HEK293 (cell line): ENCODE measurements at regions not wholly inside any gene's neighbourhood (a gene's known extent, or its start where the extent isn't known, plus 50 kb on each side); places are given as distances from the start of the nearest gene placed in this dataset.
A peak's percentile ranks its signal among the peaks of the same experiment; 100 is the strongest.

Source experiments
- CTCF ChIA-PET: fragments of 350-600 bp; formaldehyde crosslinking; extraction: SDS; loops from one replicate; lab custom pipeline; 2021; ENCODE audit warnings: antibody characterized with exemption; lab: Yijun Ruan, JAX
- POLR2A ChIA-PET: fragments of 300-600 bp; formaldehyde crosslinking; extraction: SDS; loops from one replicate; lab custom pipeline; 2020; ENCODE audit warnings: antibody characterized with exemption, inconsistent platforms; lab: Yijun Ruan, JAX
- H3K27ac ChIP-seq: fragments of 200-500 bp; sonication (Bioruptor generic); 2 replicates; pipeline ENCODE4 v1.5.1; 2014; ENCODE audit warnings: low read depth, low read length, control low read depth, inconsistent platforms; ENCODE audit errors: extremely low read depth
- H3K36me3 ChIP-seq, 2 experiments: fragments of 200-500 bp in 1 of 2; sonication (Bioruptor generic) in 1 of 2; 1 replicate in 1 of 2; 2 replicates in 1 of 2; pipeline ENCODE4 v1.5.1; 2014 to 2017; ENCODE audit warnings: inconsistent platforms in 2 of 2, low read length in 2 of 2; ENCODE audit not compliant: control insufficient read depth in 2 of 2, insufficient read depth in 1 of 2
- H3K4me1 ChIP-seq: fragments of 200-500 bp; sonication (Bioruptor generic); 2 replicates; pipeline ENCODE4 v1.5.1; 2014; ENCODE audit warnings: mild to moderate bottlenecking, low read length, inconsistent platforms; ENCODE audit not compliant: control insufficient read depth, insufficient read depth
- H3K4me3 ChIP-seq: 2 replicates; pipeline ENCODE4 v1.5.1; 2011; ENCODE audit warnings: low read depth, mild to moderate bottlenecking, control low read depth, low read length, moderate library complexity
- H3K9me3 ChIP-seq: fragments of 200-500 bp; sonication (Bioruptor generic); 2 replicates; pipeline ENCODE4 v1.5.1; 2014; ENCODE audit warnings: low read depth, low read length, inconsistent platforms; ENCODE audit not compliant: control insufficient read depth, insufficient read depth
- EGR2 ChIP-seq: fragments of 450-650 bp; formaldehyde crosslinking; IDR thresholded peaks from 2 replicates; pipeline ENCODE4 v1.5.1; 2016; ENCODE audit warnings: low read depth, missing biosample characterization, missing genetic modification characterization
- GFI1B ChIP-seq: fragments of 450-650 bp; formaldehyde crosslinking; IDR thresholded peaks from 2 replicates; pipeline ENCODE4 v1.5.1; 2016; ENCODE audit warnings: missing biosample characterization, missing genetic modification characterization
- PRDM10 ChIP-seq: fragments of 450-650 bp; formaldehyde crosslinking; IDR thresholded peaks from 2 replicates; pipeline ENCODE4 v1.5.1; 2016; ENCODE audit warnings: missing biosample characterization, missing genetic modification characterization
- SP7 ChIP-seq: fragments of 450-650 bp; formaldehyde crosslinking; IDR thresholded peaks from 2 replicates; pipeline ENCODE4 v1.5.1; 2016; ENCODE audit warnings: missing biosample characterization, missing genetic modification characterization
- ZNF175 ChIP-seq: fragments of 450-650 bp; formaldehyde crosslinking; IDR thresholded peaks from 2 replicates; pipeline ENCODE4 v1.5.1; 2016; ENCODE audit warnings: missing biosample characterization, missing genetic modification characterization
- ZNF24 ChIP-seq: fragments of 450-650 bp; formaldehyde crosslinking; IDR thresholded peaks from 2 replicates; pipeline ENCODE4 v1.5.1; 2016; ENCODE audit warnings: missing biosample characterization, missing genetic modification characterization
- ZNF302 ChIP-seq: fragments of 450-650 bp; formaldehyde crosslinking; IDR thresholded peaks from 2 replicates; pipeline ENCODE4 v1.5.1; 2016; ENCODE audit warnings: missing biosample characterization, missing genetic modification characterization, low read depth
- ZNF335 ChIP-seq: fragments of 450-650 bp; formaldehyde crosslinking; conservative IDR thresholded peaks from 2 replicates; pipeline ENCODE4 v1.5.1; 2016; ENCODE audit warnings: missing biosample characterization, missing genetic modification characterization
- ZNF433 ChIP-seq: fragments of 450-650 bp; formaldehyde crosslinking; IDR thresholded peaks from 2 replicates; pipeline ENCODE4 v1.5.1; 2016; ENCODE audit warnings: missing biosample characterization, missing genetic modification characterization, low read depth
- ZNF473 ChIP-seq: fragments of 450-650 bp; formaldehyde crosslinking; IDR thresholded peaks from 2 replicates; pipeline ENCODE4 v1.5.1; 2017; ENCODE audit warnings: missing biosample characterization, missing genetic modification characterization
- ZNF513 ChIP-seq: fragments of 450-650 bp; IDR thresholded peaks from 2 replicates; pipeline ENCODE4 v1.5.1; 2018; ENCODE audit warnings: missing biosample characterization, missing genetic modification characterization
- ZNF658 ChIP-seq: fragments of 450-650 bp; formaldehyde crosslinking; IDR thresholded peaks from 2 replicates; pipeline ENCODE4; 2016; ENCODE audit warnings: missing biosample characterization, missing genetic modification characterization
- ZNF747 ChIP-seq: fragments of 450-650 bp; formaldehyde crosslinking; IDR thresholded peaks from 2 replicates; pipeline ENCODE4 v1.5.1; 2016; ENCODE audit warnings: missing biosample characterization, missing genetic modification characterization
- ZNF776 ChIP-seq: fragments of 450-650 bp; formaldehyde crosslinking; IDR thresholded peaks from 2 replicates; pipeline ENCODE4 v1.5.0; 2017; ENCODE audit warnings: missing biosample characterization, missing genetic modification characterization, borderline replicate concordance
- ZNF843 ChIP-seq: fragments of 450-650 bp; formaldehyde crosslinking; IDR thresholded peaks from 2 replicates; pipeline ENCODE4 v1.5.1; 2016; ENCODE audit warnings: missing biosample characterization, missing genetic modification characterization

GRCh38 chr5:56342616-56343015, 109.5 kb upstream of the ANKRD55 start:
- no peak overlapping the region for H3K4me3 ChIP-seq
- no peaks in the 10 kb centered on the region; the same call in 1 of the 2 replicates for H3K9me3 ChIP-seq
- no peak overlapping the region for H3K27ac ChIP-seq
- TF ChIP-seq ZNF433 (tag by site-specific recombination) (no peak), ZNF302 (tag by site-specific recombination) (no peak), EGR2 (tag by site-specific recombination) (no peak), ZNF24 (tag by site-specific recombination) (no peak), ZNF747 (no peak)
- H3K4me1 ChIP-seq = no peaks in the 10 kb centered on the region
- ChIA-PET POLR2A (no interaction called here), CTCF (interaction anchor here (0.6 kb wide), 1 partner anchor 496 kb away, joined by 3 read pairs; no protein-coding TSS in a partner anchor)
- H3K36me3 ChIP-seq = no peaks in the 10 kb centered on the region

- CTCF ChIA-PET = interaction anchor here (1.3 kb wide), 1 partner anchor 9 kb away, joined by 3 read pairs; no protein-coding TSS in a partner anchor
- no peaks in the 10 kb centered on the region for H3K36me3 ChIP-seq
- no peak overlapping the region for H3K27ac ChIP-seq
- H3K4me3 ChIP-seq = no peak overlapping the region
- TF ChIP-seq ZNF473 (tag by site-specific recombination) (no peak), SP7 (no peak), ZNF335 (tag by site-specific recombination) (no peak), ZNF175 (tag by site-specific recombination) (no peak)
- no peaks in the 10 kb centered on the region; the same call in 1 of the 2 replicates for H3K9me3 ChIP-seq
- H3K4me1 ChIP-seq = no peaks in the 10 kb centered on the region
- POLR2A ChIA-PET = interaction anchor here (0.7 kb wide), 1 partner anchor 346 kb away, joined by 3 read pairs; no protein-coding TSS in a partner anchor
Measured at GRCh38 chr5:56340196-56340980, 107.3 kb upstream of the ANKRD55 start.

- Histone ChIP-seq H3K4me3 (no peak overlapping the region), H3K9me3 (no peaks in the 10 kb centered on the region; the same call in 1 of the 2 replicates), H3K4me1 (no peaks in the 10 kb centered on the region), H3K27ac (no peak overlapping the region), H3K36me3 (no peaks in the 10 kb centered on the region)
- CTCF ChIA-PET = interaction anchor here (0.7 to 1.3 kb wide), 2 partner anchors 10 kb away, joined by 3 read pairs; no protein-coding TSS in a partner anchor
- no peak for TF ChIP-seq ZNF843 (tag by site-specific recombination)
- TF ChIP-seq ZNF658 (tag by site-specific recombination) = no peak
- POLR2A ChIA-PET = interaction anchor here (0.7 kb wide), 1 partner anchor 345 kb away, joined by 3 read pairs; no protein-coding TSS in a partner anchor
Measured at GRCh38 chr5:56339732-56340131, 106.6 kb upstream of the ANKRD55 start.

- ChIA-PET CTCF (interaction anchor here (1.2 kb wide), 1 partner anchor 73 kb away, joined by 3 read pairs; no protein-coding TSS in a partner anchor), POLR2A (no interaction called here)
- H3K4me1 ChIP-seq = no peaks in the 10 kb centered on the region
- peak; percentile 89 for TF ChIP-seq ZNF513 (tag by site-specific recombination)
- TF ChIP-seq ZNF776 (tag by site-specific recombination) = peak; percentile 26; the same call in 1 of the 2 replicates
- no peak for TF ChIP-seq PRDM10 (tag by site-specific recombination)
- no peak for TF ChIP-seq GFI1B
- TF ChIP-seq EGR2 (tag by site-specific recombination) = peak; percentile 54; the same call in 1 of the 2 replicates
Measured at GRCh38 chr5:56337715-56338319, 104.7 kb upstream of the ANKRD55 start.

More at GRCh38 chr5:56337715-56338319, 104.7 kb upstream of the ANKRD55 start:
- Histone ChIP-seq H3K9me3 (no peaks in the 10 kb centered on the region; the same call in 1 of the 2 replicates), H3K27ac (no peak overlapping the region), H3K4me3 (no peak overlapping the region), H3K36me3 (no peaks in the 10 kb centered on the region)
